HepG2 (cell line): ENCODE measurements at regions not wholly inside any gene's neighbourhood (a gene's known extent, or its start where the extent isn't known, plus 50 kb on each side); places are given as distances from the start of the nearest gene placed in this dataset.

Experiments
- FOSL1 ChIP-seq: sonication (generic); formaldehyde crosslinking; IDR thresholded peaks from 2 replicates; pipeline ENCODE4 v1.9.0; 2021; ENCODE audit warnings: missing genetic modification reagents, borderline replicate concordance
- FOXA1 ChIP-seq, 2 experiments: fragments of 450-650 bp in 1 of 2; sonication (generic) in 1 of 2; formaldehyde crosslinking in 1 of 2; IDR thresholded peaks; 2 replicates each; pipeline versions ENCODE4 v1.4.0 to v1.6.1; 2016 to 2020; ENCODE audit warnings: missing genetic modification reagents in 1 of 2
- FOXJ3 ChIP-seq: sonication (generic); formaldehyde crosslinking; IDR thresholded peaks from 2 replicates; pipeline ENCODE4 v1.4.0; 2020; ENCODE audit warnings: missing genetic modification reagents, mild to moderate bottlenecking, borderline replicate concordance
- HNRNPLL ChIP-seq: fragments of 200-400 bp; formaldehyde crosslinking; IDR thresholded peaks from 2 replicates; pipeline ENCODE4 v1.6.1; 2017; ENCODE audit warnings: mild to moderate bottlenecking, low read depth, low read length; ENCODE audit not compliant: poor library complexity, severe bottlenecking
- MAX ChIP-seq: IDR thresholded peaks from 2 replicates; pipeline ENCODE4 v1.6.1; 2012; ENCODE audit warnings: inconsistent platforms
- NCOA1 ChIP-seq: sonication (generic); formaldehyde crosslinking; IDR thresholded peaks from 2 replicates; pipeline ENCODE4 v1.9.0; 2021; ENCODE audit warnings: missing genetic modification reagents
- PATZ1 ChIP-seq: sonication (generic); formaldehyde crosslinking; IDR thresholded peaks from 2 replicates; pipeline ENCODE4 v1.4.0; 2020; ENCODE audit warnings: missing genetic modification reagents
- PAWR ChIP-seq: sonication (generic); formaldehyde crosslinking; IDR thresholded peaks from 2 replicates; pipeline ENCODE4 v1.4.0; 2020; ENCODE audit warnings: missing genetic modification reagents, mild to moderate bottlenecking, borderline replicate concordance
- TAF1 ChIP-seq: sonication (generic); formaldehyde crosslinking; IDR thresholded peaks from 2 replicates; pipeline ENCODE4 v1.4.0; 2020; ENCODE audit warnings: missing genetic modification reagents
- TCF12 ChIP-seq, 2 experiments: fragments of 450-650 bp in 1 of 2; sonication (generic) in 1 of 2; formaldehyde crosslinking in 1 of 2; IDR thresholded peaks; 2 replicates each; pipeline versions ENCODE4 v1.6.1 to v1.8.0; 2017 to 2022; ENCODE audit warnings: antibody characterized with exemption in 1 of 2, mild to moderate bottlenecking in 1 of 2, missing genetic modification reagents in 1 of 2, moderate library complexity in 1 of 2
- ZNF354B ChIP-seq: sonication (generic); formaldehyde crosslinking; IDR thresholded peaks from 2 replicates; pipeline ENCODE4 v1.8.0; 2022; ENCODE audit warnings: mild to moderate bottlenecking, missing genetic modification reagents
- ZNF891 ChIP-seq: sonication (generic); formaldehyde crosslinking; IDR thresholded peaks from 2 replicates; pipeline ENCODE4 v1.5.0; 2020; ENCODE audit warnings: mild to moderate bottlenecking, missing genetic modification reagents
- ZSCAN29 ChIP-seq: sonication (generic); formaldehyde crosslinking; conservative IDR thresholded peaks from 2 replicates; pipeline ENCODE4 v1.4.0; 2020; ENCODE audit warnings: mild to moderate bottlenecking, missing genetic modification reagents

GRCh38 chr14:26174395-26174794, 423.4 kb downstream of the NOVA1 start:
- TF ChIP-seq NCOA1 (no peak), PAWR (no peak), ZNF354B (CRISPR knock-in tag) (no peak), HNRNPLL (no peak), TCF12 (IDR thresholded peaks at IDR 0.05) (no peak), TCF12 (CRISPR knock-in tag; IDR thresholded peaks at IDR 0.05) (no peak), MAX (no peak), FOXJ3 (no peak), TAF1 (no peak), FOSL1 (CRISPR knock-in tag) (no peak), PATZ1 (CRISPR knock-in tag) (no peak), ZNF891 (CRISPR knock-in tag) (no peak), FOXA1 (IDR thresholded peaks at IDR 0.05) (no peak), FOXA1 (CRISPR knock-in tag; IDR thresholded peaks at IDR 0.05) (no peak), ZSCAN29 (CRISPR knock-in tag) (no peak)
